Activated T-helper 1 cell treated with anti-CD3 and anti-CD28 coated beads, Interleukin-2, amount 50 U/mL, for 16 hours (primary cell): ENCODE measurements at regions not wholly inside any gene's neighbourhood (a gene's known extent, or its start where the extent isn't known, plus 50 kb on each side); places are given as distances from the start of the nearest gene placed in this dataset.
"Not testable (repeated sequence)": the region's sequence is repeated elsewhere in the genome, so short reads cannot be mapped to it uniquely, and the experiment has no call there.

ENCODE experiments used
- DNase-seq, 2 donors: peaks; one replicate each; pipeline ENCODE4 v3.0.0-alpha.2; 2020; ENCODE audit warnings: low read depth in 1 of 2, low spot score in 1 of 2

DNA sequence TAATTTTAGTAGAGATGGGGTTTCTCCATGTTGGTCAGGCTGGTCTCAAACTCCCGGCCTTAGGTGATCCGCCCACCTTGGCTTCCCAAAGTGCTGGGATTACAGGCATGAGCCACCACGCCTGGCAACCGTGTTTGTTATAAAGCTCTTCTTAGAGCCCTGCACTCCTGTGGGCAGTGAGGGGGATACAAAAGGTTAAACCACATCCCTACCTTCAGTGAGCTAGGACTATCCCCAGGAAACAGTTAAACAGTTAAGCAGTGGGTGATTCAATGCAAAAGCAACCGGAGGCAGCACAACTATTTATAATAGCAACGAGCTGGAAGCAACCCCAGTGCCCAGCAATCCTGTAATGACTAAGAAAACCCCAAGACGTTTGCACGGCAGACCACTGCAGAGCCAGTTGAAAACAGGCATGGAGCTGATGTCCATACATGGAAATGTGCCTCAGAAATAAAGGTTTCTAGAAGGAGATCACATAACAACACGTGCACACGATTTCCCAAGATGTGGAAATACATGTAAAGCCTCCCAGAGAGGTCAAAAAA lies 107.2 kb upstream of the LYZL2 start:
- no peak for DNase-seq

DNA sequence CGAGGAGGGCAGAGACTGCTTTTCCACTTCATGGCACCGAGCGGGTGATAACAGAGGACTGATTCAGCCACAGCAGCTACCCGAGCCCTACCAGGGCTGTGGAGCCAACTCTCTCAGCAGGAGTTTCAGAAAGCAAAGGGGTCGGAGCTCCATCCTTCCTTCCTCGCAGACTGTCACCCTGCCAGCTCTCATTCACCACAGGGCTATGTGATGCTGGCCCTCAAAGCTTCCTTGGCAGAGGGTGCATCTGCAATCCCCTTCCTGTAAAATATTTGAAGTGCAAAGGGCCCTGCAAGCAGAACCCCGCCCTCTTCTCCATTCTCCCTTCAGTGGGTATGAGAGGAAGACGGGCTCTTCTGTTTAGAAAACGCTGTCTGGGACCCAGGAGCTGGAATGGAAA lies 105.3 kb upstream of the LYZL2 start:
- DNase-seq = no peak

DNA sequence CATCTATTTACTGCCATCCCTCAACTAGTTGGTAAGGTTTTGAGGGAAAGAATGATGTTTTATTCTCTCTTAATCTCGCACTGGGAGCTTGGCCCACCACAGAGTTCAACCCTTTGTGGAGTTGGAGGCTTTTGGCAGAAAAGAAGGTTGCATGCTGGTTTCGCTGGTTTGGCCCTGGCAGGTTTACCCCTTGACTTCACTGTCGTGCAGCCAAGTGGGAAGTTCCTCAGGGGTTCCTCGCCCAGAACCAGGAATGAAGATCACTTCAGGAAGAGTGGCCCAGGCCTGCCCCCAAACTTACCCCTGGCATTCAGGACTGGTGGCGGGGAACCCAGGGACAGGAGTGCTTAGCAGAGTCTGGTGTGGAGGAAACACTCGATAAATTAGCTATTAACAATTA lies 103.1 kb upstream of the LYZL2 start:
- no peak for DNase-seq

DNA sequence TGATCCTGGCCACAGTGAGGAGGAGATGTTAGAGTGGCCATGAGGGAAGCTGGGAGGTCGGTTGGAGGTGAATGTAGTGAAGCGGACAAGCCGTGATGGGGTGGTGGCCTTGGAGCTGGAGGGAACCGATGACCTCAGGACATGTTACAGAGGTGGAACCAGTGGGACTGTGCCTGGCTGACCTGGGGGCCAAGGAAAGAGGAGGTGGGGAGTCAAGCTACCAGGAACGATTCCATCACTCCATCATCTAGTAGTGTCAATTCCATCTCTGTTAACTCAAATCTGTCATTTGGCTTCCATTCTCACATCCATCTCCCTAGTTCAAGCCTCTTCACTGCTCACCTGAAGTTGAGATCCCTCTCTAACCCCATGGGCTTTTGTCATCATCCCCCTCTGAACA lies 102.4 kb upstream of the LYZL2 start:
- DNase-seq = no peak

DNA sequence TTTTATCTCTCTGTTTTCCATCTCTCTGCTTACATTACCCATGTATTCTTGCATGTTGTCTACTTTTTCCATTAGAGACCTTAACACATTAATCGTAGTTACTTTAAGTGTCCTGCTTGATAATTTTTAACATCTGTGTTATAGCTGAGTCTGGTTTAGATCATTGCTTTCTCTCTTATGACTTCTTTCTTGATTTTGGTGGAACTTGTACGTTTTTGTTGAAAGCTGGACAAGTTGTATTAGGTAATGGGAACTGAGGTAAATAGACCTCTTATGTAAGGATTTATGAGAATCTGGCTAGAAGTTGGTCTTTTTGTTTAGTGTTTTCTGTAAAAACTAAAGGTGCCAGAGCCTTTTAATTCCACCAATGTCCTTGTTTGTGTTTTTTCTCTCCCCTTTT lies 100.8 kb upstream of the LYZL2 start:
- DNase-seq = no peak

DNA sequence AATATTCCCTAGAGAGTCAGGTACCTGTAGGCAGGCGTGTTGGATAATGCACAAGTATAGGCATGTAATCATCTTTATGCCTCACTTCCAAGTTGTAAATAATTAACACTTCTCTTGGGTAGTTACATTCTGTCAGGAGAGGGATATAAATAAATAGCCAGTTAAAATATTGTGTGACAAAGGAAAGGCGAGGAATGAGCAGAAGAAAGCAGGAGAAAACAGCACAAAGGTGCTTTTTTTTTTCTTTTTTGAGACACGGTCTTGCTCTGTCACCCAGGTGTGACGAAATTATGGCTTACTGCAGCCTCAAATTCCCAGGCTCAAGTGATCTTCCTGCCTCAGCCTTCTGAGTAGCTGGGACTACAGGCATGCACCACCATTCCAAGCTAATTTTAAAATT lies 99.2 kb upstream of the LYZL2 start:
- no peak for DNase-seq

DNA sequence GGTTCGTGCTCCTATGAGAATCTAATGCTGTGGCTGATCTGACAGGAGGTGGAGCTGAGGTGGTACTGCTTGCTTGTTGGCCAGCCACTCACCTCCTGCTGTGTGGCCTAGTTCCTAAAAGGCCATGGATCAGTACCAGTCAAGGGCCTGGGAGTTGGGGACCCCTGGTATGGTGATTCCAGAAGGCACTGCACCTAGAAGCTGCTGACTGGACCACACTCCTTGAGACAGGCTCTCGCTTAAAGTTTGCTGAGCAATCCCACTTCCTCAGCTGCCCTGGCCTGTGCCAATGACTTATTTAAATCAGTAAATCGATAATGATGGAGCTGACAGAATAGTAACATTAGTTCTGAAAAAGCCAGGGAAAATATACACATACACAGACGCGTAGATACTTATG lies 98.6 kb upstream of the LYZL2 start:
- DNase-seq = no peak

DNA sequence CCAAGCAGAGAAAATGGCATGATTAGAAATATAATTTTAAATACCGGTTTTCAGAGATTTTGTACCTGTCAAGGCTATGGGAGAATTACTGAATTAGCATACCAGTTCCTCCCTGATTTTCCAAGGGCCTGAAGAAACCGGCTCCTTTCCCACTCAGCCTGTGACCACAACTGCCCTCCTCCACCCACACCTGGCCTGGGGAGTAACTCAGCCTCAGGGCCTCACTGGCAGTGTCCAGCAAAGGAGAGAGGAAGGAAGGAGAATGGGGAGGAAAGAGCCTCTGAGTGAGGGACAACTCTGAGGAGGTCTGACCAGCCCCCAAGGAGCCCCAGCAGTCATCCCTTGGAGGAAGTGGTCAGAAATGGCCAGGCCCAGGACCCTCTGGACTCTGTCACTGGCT lies 98.0 kb upstream of the LYZL2 start:
- DNase-seq = no peak

DNA sequence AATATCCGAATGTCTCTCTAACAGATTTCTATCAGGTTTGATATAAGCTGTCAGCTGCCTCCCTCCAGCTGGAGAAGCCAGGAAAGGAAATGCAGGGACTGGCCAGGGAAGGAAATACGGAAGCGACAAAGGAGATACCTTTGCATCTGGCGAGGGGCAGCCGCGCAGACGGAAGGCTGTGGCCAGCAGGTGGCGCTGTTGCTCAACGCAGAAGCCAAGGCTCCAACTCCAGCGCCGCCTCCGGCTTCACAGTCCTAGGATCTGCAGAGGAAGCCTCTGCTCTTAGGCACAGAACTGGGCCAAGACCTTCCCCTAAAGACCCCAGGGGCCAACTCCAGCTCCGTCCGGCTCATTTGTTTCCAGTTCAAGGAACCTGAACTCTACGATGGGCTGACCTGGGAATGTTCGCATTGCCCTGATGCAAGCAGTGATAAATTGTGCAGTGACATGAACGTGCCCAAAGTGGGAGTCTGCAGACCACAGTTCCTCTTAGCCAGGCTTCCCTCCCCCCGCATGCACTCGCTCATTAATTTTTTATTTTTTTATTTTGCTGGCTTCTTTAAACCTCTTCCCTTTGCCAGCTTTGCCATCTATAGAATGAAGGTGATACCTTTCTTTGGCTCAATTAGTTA lies 97.3 kb upstream of the LYZL2 start:
- DNase-seq = peak; percentile 71 to 80

DNA sequence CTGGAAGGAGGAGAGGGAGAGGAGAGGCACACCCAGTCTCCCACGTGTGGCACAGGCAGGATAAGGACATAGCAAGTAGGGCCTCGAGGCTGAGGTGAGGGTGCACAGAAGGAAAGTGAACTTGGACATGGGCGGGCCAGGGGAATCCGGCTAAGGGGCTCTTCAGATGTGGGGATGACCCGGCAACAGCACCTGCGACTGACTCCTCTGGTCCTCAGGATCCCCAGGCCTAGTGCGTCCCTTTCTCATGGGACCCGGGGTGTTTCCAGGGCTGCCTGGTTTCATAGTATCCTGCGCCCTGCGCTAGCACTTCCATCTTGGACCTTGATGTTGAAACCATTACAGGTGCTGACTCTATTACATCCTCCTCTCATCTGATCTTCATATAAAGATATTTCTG lies 96.1 kb upstream of the LYZL2 start:
- DNase-seq = no peak

DNA sequence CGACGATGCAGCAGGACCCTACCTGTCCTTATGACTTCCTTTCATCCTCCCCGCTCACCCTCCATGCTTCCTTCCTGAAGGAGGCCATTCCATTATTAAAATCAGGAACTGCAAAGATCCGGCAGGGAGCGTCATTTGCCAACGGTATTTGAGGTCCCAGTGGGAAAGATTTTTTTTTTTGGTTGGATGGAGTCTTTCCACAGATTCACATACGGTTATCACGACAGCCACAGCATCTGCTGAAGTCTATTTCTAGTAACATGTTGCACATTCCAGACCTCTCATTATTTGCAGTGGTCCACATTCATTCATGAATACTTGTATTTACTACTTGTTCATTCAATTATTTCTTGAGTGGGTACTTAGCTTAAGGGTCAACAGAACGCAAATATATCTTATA lies 94.7 kb upstream of the LYZL2 start:
- DNase-seq = no peak

DNA sequence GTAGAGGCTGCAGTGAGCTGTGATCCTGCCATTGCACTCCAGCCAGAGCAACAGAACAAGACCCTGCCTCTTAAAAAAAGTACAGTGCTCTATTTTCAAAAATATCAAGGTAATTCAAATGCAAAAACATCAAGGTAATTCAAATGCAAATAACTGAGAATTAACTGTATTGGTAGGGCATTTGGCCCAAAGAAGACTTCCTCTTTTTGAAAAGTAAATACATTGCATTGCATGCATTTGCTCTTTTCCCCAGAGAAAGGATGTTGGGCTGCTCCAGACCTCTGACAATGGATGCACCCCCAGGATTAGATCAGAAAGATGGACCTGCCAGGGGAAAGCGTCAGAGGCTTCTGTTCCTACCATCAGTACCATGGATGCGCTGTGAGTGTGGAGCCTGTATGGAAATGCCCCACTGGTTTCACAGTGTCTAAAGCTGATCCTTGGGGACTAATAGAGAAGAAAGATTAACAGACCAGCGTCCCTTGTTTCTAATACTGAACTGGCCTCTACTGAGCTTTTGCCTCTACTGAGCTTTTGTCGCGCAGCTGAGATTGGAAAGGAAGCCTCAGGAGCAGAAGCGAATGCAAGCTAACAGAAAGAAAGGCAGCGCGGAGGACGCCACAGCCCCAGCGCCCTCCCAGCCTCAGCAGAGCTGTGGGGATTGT lies 93.5 kb upstream of the LYZL2 start:
- no peak for DNase-seq

DNA sequence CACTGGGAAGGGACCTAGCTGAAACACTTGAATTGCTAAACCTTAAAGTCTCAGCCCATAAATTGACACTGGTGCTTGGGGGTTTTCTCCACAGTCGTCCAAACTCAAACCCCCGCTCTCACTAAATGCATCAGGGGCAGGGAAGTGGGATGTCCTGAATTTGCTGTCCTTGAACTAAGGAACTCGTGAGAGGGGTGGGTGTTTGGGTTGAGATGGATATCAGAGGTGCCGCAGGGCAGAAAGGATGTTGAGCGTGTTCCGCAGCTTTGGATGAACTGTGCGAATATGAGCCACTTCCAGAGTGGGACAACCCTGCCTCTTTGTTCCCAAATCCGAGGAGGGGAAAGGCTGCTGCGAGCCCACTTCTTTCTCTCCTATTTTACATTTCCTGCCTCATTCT lies 90.3 kb upstream of the LYZL2 start:
- DNase-seq = no peak

DNA sequence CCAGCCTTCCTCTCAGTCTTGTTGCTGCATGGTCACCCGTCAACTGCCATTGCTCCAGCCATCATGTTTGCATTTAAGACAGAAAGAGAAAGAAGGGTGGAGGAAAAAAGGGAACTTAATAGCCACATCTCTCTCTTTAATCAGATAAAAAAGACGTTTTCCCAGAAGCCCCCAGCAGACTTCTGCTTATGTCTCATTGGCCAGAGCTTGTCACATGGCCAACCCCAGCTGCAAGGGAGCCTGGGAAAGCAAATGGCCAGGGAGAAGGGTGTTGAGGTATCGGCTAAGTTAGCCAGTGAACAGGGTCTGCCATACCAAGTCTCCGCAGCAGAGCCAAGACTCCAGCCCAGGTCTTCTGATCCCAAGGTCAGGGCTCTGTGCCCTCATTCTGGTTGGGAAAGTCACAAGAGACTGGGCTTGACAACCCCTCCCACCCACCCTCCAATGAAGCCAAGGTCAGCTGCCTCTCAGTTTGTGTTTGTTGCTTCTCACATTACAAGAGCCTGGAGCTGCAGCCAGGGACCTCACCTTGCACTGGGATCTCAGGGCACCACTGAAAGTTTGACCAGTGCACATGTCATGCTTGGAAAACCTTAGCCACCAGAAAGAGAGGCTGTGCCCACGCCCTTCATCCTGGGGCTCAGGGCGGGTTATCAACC lies 80.3 kb upstream of the LYZL2 start:
- no peak for DNase-seq

DNA sequence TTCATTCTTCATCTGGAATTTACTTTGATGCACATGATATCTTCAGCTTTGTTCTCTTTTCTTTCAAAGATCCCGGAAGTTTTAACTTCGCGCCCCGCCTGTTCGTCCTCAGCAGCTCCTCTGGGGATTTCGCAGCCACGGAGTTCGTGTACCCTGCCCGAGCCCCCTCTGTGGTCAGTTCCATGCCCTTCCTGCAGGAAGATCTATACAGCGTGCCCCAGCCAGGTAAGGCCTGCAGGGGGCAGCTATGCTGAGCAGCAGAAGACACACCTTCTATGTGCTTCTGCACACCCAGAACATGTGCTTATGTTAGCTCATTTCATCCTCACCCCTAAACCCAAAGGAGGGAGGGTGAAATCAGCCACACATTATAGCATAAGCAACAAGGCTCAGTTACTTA lies 79.7 kb upstream of the LYZL2 start:
- no peak for DNase-seq

DNA sequence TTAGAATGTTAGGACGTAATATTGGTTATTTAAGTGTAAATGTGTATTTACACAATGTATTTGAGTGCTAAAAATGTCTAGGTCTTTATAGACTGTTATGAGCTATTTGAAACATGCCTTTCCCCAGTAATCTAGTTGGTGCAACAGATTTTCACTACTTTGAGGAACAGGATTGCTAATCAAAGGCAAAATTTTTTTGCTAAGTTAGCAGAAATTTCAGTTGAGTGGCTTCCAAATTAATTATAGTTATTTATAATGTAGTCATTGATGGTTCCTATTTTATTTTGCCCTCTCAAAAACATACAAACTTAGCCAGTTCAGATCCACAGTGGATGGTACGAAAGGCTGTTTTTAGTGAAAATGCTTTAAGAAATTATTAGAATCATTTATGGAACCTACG lies 78.7 kb upstream of the LYZL2 start:
- no peak for DNase-seq

DNA sequence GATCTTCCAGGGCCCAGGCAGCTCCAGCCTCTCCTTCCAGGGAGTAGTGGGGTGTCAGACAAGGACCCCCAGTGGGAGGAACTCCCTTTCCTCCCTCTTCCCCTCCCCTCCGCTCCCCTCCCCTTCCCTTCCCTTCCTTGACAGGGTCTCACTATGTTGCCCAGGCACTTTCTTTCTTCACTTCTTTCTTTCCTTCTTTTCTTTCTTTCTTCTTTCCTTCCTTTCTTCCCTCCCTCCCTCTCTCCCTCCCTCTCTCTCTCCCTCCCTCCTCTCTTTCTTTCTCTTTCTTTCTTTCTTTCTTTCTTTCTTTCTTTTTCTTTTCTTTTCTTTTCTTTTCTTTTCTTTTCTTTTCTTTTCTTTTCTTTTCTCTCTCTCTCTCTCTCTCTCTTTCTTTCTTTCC lies 76.6 kb upstream of the LYZL2 start:
- DNase-seq = not testable (repeated sequence)

DNA sequence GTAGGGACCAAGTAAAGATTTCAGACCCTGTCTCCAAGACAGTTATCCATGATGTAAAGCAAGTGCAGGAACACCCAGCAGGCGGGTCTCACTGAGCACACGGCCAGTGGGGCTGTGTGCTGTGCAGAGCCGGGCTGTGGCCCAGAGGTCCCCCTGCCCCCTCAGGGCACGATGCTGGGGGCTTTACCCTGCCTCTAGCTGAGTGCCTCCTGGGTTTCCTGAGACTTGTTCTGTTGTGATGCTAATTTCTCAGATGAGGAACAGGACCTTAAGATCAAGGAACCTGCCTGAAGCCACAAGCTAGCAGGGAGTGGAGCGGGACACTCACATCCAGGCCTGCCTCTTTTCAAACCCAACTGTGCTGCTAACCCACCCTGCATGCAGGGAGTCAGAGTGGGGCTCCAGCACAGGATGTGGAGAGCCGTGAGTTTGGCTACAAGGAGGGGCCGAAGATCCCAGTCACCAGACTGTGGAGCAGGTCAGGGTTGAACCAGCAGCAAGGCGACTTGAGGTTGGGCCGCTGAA lies 76.1 kb upstream of the LYZL2 start:
- DNase-seq = no peak

DNA sequence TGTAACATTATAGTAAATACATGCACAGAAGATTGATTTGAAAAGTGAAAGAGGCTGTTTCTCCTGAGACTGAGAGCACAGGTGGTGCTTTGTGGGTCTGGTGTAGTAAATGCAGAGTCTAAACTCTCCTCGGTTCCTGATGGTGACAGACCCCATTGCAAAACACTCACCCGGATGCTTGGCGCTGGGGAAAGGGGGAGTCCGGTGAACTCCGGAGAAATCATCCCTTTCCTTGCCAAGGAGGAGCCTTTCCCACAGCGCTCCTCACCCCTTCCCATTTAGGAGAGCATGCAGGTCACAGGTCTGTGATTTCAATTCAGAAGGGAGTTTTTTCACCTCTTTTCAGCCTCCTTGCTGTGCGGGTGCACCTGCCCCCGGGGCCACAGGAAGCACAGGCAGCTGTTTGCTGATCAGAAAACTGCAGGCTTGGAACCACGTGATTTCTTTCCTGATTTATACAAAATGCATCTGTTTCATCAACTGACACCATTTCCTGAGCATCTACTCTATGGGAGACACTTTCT lies 75.6 kb upstream of the LYZL2 start:
- DNase-seq = no peak

DNA sequence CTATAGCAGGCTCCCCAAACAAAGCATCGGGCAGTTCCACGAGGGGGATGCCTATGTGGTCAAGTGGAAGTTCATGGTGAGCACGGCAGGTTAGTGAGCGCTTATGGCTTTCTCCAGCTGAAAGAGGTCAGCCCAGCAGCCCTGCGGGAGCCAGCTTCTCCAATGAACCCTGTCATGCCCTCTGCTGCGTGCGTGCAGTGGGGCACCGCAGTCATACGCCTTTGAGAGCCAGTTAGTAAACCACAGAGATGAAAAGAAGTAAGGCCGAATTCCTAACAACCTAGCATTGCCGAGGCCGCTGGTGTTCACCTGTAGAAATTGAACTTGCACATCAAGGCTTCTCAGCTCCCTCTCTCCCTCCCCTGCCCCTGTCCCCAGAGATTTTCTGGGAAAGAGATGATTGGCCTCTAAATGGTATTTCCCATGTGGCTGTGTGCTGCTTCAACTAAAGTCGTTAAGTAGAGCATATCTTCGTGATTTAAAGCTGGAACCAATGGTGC lies 75.1 kb upstream of the LYZL2 start:
- DNase-seq = not testable (repeated sequence)

DNA sequence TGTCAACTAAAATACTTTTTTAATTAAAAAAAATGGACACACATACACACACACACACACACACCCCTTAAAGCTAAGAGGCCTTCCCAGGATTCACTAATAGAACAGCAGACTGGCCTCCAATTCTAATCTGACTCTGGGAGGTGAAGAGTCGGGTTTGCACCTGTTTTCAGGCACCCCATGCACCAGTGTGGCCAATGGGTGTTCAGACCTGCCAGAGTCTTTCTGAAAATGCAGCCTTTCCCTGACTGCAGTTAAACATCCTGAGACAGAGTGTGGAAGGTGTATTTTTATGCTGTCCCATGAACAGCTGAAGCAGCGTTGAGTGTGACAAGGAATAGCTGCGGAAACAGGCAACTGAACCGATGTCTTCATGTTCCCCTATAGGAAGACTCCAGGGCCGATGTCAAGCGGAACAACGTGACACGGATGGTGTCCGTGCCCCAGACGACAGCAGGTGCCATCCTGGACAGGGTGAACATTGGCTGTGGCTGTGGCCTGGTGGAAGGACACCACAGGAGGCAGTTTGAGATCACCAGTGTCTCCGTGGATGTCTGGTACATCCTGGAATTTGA lies 74.6 kb upstream of the LYZL2 start:
- DNase-seq = no peak
